ENCODE measurements at regions not wholly inside any gene's neighbourhood (a gene's known extent, or its start where the extent isn't known, plus 50 kb on each side); places are given as distances from the start of the nearest gene placed in this dataset.

GRCh38 chr5:126274763-126275125 lies 148.5 kb upstream of the GRAMD2B start:
- TF ChIP-seq CTCF (IDR thresholded peaks at IDR 0.05), result no peak
- TF ChIP-seq POLR2AphosphoS5 (IDR thresholded peaks at IDR 0.05; ENCODE audit: low read depth, low read length), result no peak
- no peak for TF ChIP-seq REST (IDR thresholded peaks at IDR 0.05; ENCODE audit: insufficient read depth in 1 of 2, low read depth in 2 of 2, low read length in 1 of 2)
